Iris pigment epithelial cell (primary cell): ENCODE measurements at regions not wholly inside any gene's neighbourhood (a gene's known extent, or its start where the extent isn't known, plus 50 kb on each side); places are given as distances from the start of the nearest gene placed in this dataset.
"Not testable (repeated sequence)": the region's sequence is repeated elsewhere in the genome, so short reads cannot be mapped to it uniquely, and the experiment has no call there.

Source experiments
- DNase-seq: peaks from one replicate; pipeline ENCODE4 v3.0.0-alpha.2; 2011; ENCODE audit warnings: low read depth

GRCh38 chrX:16320765-16321355 is 153.6 kb downstream of the MAGEB17 start:
- peak; percentile 38 for DNase-seq

- no peak for DNase-seq
Observed at GRCh38 chrX:16333453-16333852, 166.2 kb downstream of the MAGEB17 start.

- no peak for DNase-seq
Observed at GRCh38 chrX:16335181-16335580, 167.9 kb downstream of the MAGEB17 start.

GRCh38 chrX:16347968-16348670 is 180.8 kb downstream of the MAGEB17 start:
- DNase-seq = no peak

- DNase-seq = no peak
Observed at GRCh38 chrX:16357902-16358301, 190.6 kb downstream of the MAGEB17 start.

GRCh38 chrX:16360056-16360455 is 192.8 kb downstream of the MAGEB17 start:
- not testable (repeated sequence) for DNase-seq

GRCh38 chrX:16368696-16369095 is 201.4 kb downstream of the MAGEB17 start:
- DNase-seq = no peak

GRCh38 chrX:16376056-16376455 is 208.8 kb downstream of the MAGEB17 start:
- DNase-seq = no peak

GRCh38 chrX:16386126-16386525 is 218.8 kb downstream of the MAGEB17 start:
- DNase-seq = peak; percentile 3

GRCh38 chrX:16392597-16392996 is 225.3 kb downstream of the MAGEB17 start:
- no peak for DNase-seq

GRCh38 chrX:16394290-16394689 is 227.0 kb downstream of the MAGEB17 start:
- DNase-seq = peak; percentile 4

- DNase-seq = no peak
Observed at GRCh38 chrX:16403808-16404207, 236.5 kb downstream of the MAGEB17 start.

- no peak for DNase-seq
Observed at GRCh38 chrX:16416588-16416987, 233.4 kb upstream of the S100G start.

- no peak for DNase-seq
Observed at GRCh38 chrX:16418650-16419049, 231.3 kb upstream of the S100G start.

GRCh38 chrX:16427668-16428067 is 222.3 kb upstream of the S100G start:
- DNase-seq = no peak

- DNase-seq = no peak
Observed at GRCh38 chrX:16429406-16429805, 220.6 kb upstream of the S100G start.

- DNase-seq = no peak
Observed at GRCh38 chrX:16431266-16431665, 218.7 kb upstream of the S100G start.

GRCh38 chrX:16433021-16433420 is 216.9 kb upstream of the S100G start:
- no peak for DNase-seq

- DNase-seq = no peak
Observed at GRCh38 chrX:16435399-16435986, 214.5 kb upstream of the S100G start.

- peak; percentile 63 for DNase-seq
Observed at GRCh38 chrX:16436348-16437188, 213.4 kb upstream of the S100G start.

- DNase-seq = no peak
Observed at GRCh38 chrX:16440446-16440845, 209.5 kb upstream of the S100G start.

- peak; percentile 65 for DNase-seq
Observed at GRCh38 chrX:16444353-16444752, 205.6 kb upstream of the S100G start.
